Hepatocyte (in vitro differentiated cells): ENCODE measurements at regions not wholly inside any gene's neighbourhood (a gene's known extent, or its start where the extent isn't known, plus 50 kb on each side); places are given as distances from the start of the nearest gene placed in this dataset.

Experiments
- EZH2 ChIP-seq: fragments of 200-600 bp; sonication (generic); IDR thresholded peaks from 2 replicates; pipeline ENCODE4 v1.6.1; 2016; ENCODE audit warnings: antibody characterized with exemption, mild to moderate bottlenecking, borderline replicate concordance
- EZH2phosphoT487 ChIP-seq: fragments of 200-600 bp; sonication (generic); IDR thresholded peaks from one replicate; pipeline ENCODE4 v1.6.1; 2018; ENCODE audit warnings: antibody characterized with exemption, mild to moderate bottlenecking, low read depth, moderate library complexity; ENCODE audit not compliant: unreplicated experiment, severe bottlenecking
- TF ChIP-seq, protein P1 (sequence below): fragments of 200-600 bp; sonication (generic); IDR thresholded peaks from 2 replicates; pipeline ENCODE4 v1.5.1; 2016; ENCODE audit warnings: antibody characterized with exemption, mild to moderate bottlenecking; ENCODE audit not compliant: poor library complexity

DNA sequence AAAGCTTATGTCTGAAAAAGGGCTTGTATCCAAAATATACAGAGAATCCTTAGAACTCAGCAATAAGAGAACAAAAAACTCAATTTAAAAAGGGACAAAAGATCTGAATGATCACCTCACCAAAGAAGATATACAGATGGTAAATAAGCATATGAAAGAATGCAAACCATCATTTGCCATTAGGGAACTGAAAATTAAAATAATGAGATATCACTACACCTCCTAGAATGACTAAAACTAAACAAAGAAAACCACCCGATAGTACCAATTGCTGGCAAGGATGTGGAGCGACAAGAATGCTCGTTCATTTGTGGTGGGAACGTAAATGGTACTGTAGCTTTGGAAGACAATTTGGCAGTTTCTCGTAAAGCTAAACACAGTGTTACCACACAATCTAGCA is 66.9 kb upstream of the MPHOSPH6 start:
- TF ChIP-seq, protein P1, sequence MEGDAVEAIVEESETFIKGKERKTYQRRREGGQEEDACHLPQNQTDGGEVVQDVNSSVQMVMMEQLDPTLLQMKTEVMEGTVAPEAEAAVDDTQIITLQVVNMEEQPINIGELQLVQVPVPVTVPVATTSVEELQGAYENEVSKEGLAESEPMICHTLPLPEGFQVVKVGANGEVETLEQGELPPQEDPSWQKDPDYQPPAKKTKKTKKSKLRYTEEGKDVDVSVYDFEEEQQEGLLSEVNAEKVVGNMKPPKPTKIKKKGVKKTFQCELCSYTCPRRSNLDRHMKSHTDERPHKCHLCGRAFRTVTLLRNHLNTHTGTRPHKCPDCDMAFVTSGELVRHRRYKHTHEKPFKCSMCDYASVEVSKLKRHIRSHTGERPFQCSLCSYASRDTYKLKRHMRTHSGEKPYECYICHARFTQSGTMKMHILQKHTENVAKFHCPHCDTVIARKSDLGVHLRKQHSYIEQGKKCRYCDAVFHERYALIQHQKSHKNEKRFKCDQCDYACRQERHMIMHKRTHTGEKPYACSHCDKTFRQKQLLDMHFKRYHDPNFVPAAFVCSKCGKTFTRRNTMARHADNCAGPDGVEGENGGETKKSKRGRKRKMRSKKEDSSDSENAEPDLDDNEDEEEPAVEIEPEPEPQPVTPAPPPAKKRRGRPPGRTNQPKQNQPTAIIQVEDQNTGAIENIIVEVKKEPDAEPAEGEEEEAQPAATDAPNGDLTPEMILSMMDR: no peak
- TF ChIP-seq EZH2phosphoT487 (no peak), EZH2 (no peak)
